HG02840 (cell line): ENCODE measurements at regions not wholly inside any gene's neighbourhood (a gene's known extent, or its start where the extent isn't known, plus 50 kb on each side); places are given as distances from the start of the nearest gene placed in this dataset.
"Not testable (repeated sequence)": the region's sequence is repeated elsewhere in the genome, so short reads cannot be mapped to it uniquely, and the experiment has no call there.

Source experiments
- ATAC-seq: cut with Tn5 transposase; IDR thresholded peaks from one replicate; pipeline ENCODE4 v1.9.1; 2021; ENCODE audit warnings: mild to moderate bottlenecking, moderate library complexity, moderate number of reproducible peaks; ENCODE audit not compliant: unreplicated experiment, low FRiP score

GRCh38 chr6:53446151-53446550, 97.4 kb upstream of the ELOVL5 start:
- no peak for ATAC-seq

GRCh38 chr6:53441761-53442160, 93.0 kb upstream of the ELOVL5 start:
- ATAC-seq: no peak

- ATAC-seq: no peak
Observed at GRCh38 chr6:53441035-53441493, 92.3 kb upstream of the ELOVL5 start.

GRCh38 chr6:53440336-53440945, 91.7 kb upstream of the ELOVL5 start:
- ATAC-seq: no peak

GRCh38 chr6:53439556-53439955, 90.8 kb upstream of the ELOVL5 start:
- no peak for ATAC-seq

GRCh38 chr6:53437557-53438202, 88.9 kb upstream of the ELOVL5 start:
- ATAC-seq: no peak

GRCh38 chr6:53436526-53437303, 88.0 kb upstream of the ELOVL5 start:
- no peak for ATAC-seq

- no peak for ATAC-seq
Observed at GRCh38 chr6:53433951-53434285, 85.2 kb upstream of the ELOVL5 start.

- no peak for ATAC-seq
Observed at GRCh38 chr6:53433261-53433950, 84.7 kb upstream of the ELOVL5 start.

GRCh38 chr6:53432318-53433161, 83.8 kb upstream of the ELOVL5 start:
- ATAC-seq: no peak

- ATAC-seq: no peak
Observed at GRCh38 chr6:53431704-53432103, 83.0 kb upstream of the ELOVL5 start.

GRCh38 chr6:53429401-53429800, 80.7 kb upstream of the ELOVL5 start:
- ATAC-seq: no peak

- no peak for ATAC-seq
Observed at GRCh38 chr6:53428886-53429285, 80.1 kb upstream of the ELOVL5 start.

GRCh38 chr6:53426667-53427270, 78.0 kb upstream of the ELOVL5 start:
- peak; percentile 95 for ATAC-seq

- no peak for ATAC-seq
Observed at GRCh38 chr6:53426117-53426516, 77.4 kb upstream of the ELOVL5 start.

GRCh38 chr6:53424976-53425718, 76.4 kb upstream of the ELOVL5 start:
- ATAC-seq: no peak

- no peak for ATAC-seq
Observed at GRCh38 chr6:53424300-53424699, 75.5 kb upstream of the ELOVL5 start.

GRCh38 chr6:53423560-53423959, 74.8 kb upstream of the ELOVL5 start:
- ATAC-seq: not testable (repeated sequence)

GRCh38 chr6:53419026-53419425, 70.3 kb upstream of the ELOVL5 start:
- ATAC-seq: no peak
